Mucosa of gallbladder (tissue), 1 donor: ENCODE measurements at regions not wholly inside any gene's neighbourhood (a gene's known extent, or its start where the extent isn't known, plus 50 kb on each side); places are given as distances from the start of the nearest gene placed in this dataset.

ENCODE experiments used
- DNase-seq: peaks from one replicate; pipeline ENCODE4 v3.0.0-alpha.2; 2020; ENCODE audit warnings: low spot score
- donor health status: DM: no; HTN: no; CAD: no.

- no peak for DNase-seq
Observed at GRCh38 chr15:35725353-35725752, 179.4 kb upstream of the DPH6 start.

- DNase-seq, result no peak
Observed at GRCh38 chr15:35727627-35728026, 181.7 kb upstream of the DPH6 start.

GRCh38 chr15:35728219-35728940 is 182.4 kb upstream of the DPH6 start:
- DNase-seq, result peak; percentile 18

GRCh38 chr15:35736150-35736549 is 190.2 kb upstream of the DPH6 start:
- DNase-seq, result peak; percentile 13

DNA sequence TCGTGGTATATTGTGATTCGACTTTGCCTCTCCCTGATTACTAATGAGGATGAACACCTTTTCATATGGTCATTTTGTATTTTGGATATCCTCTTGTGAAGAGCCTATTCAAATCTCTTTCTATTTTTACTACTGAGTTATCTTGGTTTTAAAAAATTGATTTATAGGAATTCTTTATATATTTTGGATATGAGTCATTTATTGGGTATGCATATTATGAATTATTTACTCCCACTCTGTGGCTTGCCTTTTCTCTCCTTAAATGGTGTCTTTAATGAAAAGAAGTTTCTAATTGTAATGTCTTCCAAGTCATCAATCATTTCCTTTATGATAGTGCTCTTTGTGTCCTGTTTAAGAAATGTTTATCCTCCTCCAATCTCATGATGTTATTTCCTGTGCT is 191.5 kb upstream of the DPH6 start:
- DNase-seq, result no peak

DNA sequence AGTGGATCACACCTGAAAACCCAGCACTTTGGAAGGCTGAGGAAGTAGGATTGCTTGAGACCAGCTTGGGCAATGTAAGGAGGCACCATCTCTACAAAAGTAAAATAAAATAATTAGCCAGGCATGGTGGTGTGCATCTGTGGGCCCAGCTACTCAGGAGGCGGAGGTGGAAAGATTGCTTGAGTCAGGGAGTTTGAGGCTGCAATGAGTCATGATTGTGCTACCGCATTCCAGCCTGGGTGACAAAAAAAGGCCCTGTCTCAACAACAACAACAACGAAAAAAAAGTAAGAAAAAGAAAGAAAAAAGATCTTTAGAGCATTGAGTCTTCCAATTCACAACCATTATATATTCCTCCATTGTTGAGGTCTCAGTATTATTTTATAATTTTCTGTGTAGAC is 192.4 kb upstream of the DPH6 start:
- DNase-seq, result no peak

DNA sequence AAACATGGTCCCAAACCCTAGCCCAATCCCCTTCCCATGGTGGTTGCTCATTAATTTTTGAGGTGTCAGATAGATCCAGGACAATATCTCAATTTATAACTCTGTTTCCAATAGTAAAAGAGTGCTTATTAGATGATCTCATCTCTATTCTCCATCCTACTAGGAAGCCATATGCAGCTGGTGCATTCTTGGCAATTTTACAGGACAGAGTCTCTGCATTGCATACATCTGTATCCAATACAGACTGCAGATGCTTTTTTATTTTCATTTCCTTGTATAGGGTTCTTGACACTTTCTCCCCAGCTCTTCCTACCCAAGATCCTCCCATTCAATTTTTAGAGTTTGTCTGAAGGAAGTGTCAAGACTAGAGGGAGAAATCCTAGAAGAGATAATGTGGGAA is 194.8 kb upstream of the DPH6 start:
- DNase-seq, result no peak

DNA sequence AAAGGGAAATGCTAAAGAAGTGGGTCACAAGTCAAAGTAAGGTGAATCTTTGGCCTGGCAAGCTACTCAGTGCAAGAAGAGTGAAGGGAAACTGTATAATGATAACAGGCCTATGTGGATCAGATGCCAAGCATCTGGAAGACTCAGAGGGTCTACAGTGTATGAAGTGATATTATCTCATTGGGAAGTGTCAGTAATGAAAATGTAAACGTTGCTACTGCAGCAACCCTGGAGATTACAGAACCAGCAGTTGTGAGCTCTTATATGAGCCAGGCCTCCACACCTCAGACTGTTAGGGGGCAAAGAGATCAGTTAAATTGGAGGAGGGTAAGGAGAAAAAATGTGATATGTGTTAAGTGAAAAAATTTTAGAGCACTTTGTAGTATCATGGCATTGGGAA is 195.4 kb upstream of the DPH6 start:
- no peak for DNase-seq

DNA sequence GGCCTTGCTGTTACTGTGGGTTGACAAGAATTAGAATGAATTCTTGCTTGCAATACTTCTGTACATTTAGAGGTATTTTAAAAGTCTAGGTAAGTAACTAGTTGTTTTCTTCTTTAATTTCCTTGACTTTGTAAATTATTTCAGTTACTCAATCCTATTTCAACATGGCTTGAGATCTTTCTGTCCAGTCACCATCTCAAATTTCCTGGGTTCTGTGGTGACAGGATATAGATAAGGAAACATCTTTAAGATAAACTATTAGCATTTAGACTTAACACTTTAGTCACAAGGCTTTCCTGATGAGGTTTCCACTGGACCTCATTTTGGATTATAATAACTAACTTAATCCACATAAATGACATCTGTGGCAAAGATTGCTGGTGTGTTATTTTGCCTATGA is 195.9 kb upstream of the DPH6 start:
- DNase-seq, result no peak

DNA sequence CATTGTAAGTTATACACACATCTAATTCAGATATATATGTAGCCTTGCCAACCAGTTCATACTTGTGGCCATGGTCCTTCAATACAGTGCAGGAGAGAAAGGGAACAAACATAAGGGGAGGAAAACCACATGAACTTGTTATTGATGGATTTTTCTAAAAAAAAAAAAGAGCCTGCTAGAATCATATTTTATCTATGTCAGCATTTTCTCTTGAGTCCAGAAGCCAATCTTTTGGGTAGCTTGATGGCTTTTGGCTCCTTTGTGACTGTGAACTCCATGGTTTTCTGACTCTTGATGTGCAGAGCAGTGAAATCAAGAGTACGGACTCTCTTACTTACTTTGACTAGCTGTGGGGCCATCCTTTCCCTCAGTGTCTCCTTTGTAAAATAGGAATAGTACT is 197.4 kb upstream of the DPH6 start:
- no peak for DNase-seq

GRCh38 chr15:35746121-35746520 is 200.2 kb upstream of the DPH6 start:
- DNase-seq, result no peak

DNA sequence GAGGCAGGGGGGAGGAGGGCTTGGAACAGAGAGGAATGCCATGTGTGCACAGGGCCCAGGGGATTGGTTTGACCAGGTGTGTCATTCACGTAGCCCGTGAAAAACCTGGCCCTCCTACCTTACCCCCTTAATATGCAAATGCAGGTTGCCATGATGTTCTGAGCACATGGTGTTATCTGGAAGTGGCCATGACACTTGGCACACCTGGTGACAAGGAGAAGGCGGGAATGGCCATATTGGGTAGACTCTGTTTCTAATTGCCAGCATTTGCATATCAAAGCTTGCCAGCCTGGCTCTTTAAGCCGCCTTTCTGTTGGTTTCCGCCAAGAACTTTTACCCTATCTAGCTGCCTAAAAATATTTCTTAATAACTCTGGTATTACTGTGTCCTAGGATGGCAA is 202.1 kb upstream of the DPH6 start:
- DNase-seq, result no peak

GRCh38 chr15:35750051-35750450 is 204.1 kb upstream of the DPH6 start:
- no peak for DNase-seq

- DNase-seq, result peak; percentile 75
Observed at GRCh38 chr15:35751413-35752133, 205.6 kb upstream of the DPH6 start.

DNA sequence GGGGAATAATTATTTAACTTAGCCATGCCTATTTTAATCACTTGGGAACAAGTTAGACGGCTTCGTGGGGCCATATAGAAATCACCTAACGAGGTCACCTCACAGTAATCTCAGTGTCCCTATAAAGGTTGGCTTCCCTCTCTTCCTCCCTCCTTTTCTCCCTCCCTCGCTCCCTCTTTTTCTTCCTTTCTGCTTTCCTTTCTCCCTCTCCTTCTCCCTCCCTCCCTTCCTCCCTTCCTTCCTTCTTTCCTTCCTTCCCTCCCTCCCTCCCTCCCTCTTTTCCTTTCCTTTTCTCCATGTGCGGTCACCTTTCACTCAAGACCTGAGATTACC is 206.1 kb upstream of the DPH6 start:
- no peak for DNase-seq

DNA sequence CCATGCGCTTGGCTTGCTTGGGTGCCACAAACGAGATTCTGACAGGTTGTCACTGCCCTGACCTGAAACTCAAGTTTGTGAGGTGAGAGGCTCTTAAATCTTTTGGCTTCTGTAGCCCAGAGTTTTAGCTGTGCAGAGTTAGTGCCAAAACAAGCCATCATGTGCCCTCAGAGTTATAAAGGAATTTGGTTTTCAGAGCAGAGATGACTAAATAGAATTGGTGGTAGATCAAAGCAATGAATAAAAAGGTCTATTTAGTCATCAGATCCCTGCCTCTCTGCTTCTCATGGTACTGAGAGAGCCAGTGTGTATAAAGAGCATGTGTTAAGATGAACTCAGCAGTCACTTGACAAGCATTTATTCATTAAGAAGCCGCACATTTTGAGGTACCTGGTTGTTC is 207.5 kb upstream of the DPH6 start:
- DNase-seq, result no peak

DNA sequence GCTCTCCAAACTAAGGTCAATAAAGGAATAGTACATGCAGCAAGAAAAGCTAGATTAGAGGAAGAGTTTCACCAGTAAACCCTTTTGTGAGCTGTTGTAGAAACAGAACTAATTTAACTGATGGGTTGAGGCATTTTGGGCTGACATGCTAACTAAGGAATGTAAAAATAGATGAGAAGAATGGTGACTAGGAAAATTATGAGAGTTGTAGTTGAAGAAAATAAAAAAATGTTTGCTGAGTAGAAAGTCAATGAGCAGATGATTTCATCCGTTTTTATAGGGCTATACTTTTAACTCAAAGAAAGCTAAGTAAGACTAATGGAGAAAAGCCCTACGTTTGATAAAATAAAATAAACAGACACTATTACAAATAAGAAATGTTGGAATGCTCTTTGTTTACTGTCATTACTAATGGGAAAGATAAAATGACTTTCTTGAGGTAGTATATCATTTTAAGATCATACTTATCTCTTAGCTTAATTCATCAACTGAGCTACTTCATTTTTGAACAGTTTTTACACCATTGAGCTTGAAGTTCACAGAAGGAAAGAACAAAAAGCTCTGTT is 209.4 kb upstream of the DPH6 start:
- no peak for DNase-seq

GRCh38 chr15:35756623-35757022 is 210.7 kb upstream of the DPH6 start:
- no peak for DNase-seq

DNA sequence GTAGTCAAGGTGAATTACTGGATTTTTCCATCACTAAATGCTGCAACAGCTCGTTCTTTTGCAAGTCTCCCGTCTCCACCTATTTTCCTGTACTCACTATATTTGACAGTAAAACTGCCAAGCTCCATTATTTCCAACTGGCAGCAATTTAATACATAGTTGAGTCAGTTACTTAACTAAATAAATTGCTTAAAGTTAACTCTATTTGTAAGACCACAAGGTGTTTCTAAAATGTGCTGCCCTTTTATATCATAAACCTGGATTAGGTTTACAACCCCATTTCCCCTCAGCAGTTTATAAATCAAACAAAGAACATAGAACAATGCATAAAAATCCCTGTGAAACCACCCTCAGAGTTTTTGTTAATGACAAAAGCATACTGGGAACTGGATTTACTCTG is 211.4 kb upstream of the DPH6 start:
- DNase-seq, result no peak

GRCh38 chr15:35757765-35758164 is 211.8 kb upstream of the DPH6 start:
- no peak for DNase-seq

DNA sequence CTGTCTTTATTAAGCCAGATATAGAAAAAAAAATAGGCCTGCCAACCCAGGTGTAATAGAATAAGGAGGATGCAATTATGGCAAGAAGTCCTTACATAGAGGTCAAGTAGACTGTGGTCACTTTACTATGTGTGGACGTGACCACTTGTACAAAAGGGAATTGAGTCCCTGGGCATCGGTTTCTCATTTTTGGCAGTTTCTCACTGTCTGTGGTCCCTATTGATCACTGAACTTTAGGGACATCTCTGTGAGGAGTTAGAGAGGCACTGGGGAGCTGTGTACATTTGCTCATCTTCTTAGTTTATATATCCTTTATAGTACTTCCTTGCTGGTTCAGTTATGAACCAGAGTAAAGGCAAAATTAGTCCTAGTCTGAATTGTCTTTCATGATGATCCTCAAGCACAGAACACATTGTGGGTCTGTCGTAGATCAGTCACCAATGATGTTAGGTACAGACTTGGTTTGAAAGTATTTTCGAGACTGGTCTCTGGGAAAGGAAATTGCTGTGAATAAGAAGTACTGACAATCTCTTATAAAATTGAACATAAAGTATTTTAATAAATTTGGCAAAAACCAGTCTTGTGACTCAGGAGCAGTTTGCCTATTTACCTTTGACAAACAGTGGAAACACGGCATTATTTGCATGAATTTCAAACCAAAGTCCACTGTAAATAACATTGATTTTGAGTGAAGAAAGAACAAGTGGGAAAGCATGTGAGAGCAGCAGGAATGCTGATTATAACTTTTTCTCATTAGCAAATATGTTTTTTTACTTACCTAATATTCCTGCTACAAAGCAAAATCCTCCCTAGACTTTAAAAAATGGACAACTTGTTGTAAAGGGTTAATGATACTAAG is 218.9 kb upstream of the DPH6 start:
- DNase-seq, result no peak

- no peak for DNase-seq
Observed at GRCh38 chr15:35768949-35769348, 223.0 kb upstream of the DPH6 start.

- DNase-seq, result no peak
Observed at GRCh38 chr15:35769656-35770055, 223.7 kb upstream of the DPH6 start.
